Fibroblast of the aortic adventitia (primary cell): ENCODE measurements at regions not wholly inside any gene's neighbourhood (a gene's known extent, or its start where the extent isn't known, plus 50 kb on each side); places are given as distances from the start of the nearest gene placed in this dataset.
A peak's percentile ranks its signal among the peaks of the same experiment; 100 is the strongest.

Experiments
- DNase-seq: peaks from one replicate; pipeline ENCODE4 v3.0.0-alpha.2; 2010; ENCODE audit warnings: low read depth
- H3K4me3 ChIP-seq: 2 replicates; pipeline ENCODE4 v1.5.1; 2011; ENCODE audit warnings: low read depth, mild to moderate bottlenecking, control low read depth, low read length, moderate library complexity
- TF ChIP-seq, protein P1 (sequence below): IDR thresholded peaks from 2 replicates; pipeline ENCODE4 v1.5.1; 2011; ENCODE audit warnings: mild to moderate bottlenecking, low read length, control low read depth, inconsistent platforms; ENCODE audit not compliant: insufficient read depth

DNA sequence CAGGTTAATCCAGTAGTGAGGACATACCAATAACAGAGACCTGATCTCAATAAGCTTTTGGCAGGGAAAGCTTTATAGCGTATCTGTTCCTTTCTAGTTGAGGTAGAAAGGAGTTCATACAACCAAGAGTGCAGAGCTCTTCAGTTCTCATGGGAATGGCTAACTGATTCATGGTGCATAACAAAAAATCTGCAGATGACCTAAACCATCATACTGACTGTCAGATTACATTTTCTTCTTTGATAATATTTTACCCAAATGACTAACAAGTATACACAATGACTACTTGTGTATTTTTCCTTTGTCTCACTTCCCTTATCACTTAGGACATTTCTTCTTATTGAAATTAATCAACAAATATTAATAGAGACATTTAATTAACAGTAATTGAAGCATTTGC, 140.0 kb upstream of the SERTAD2 start:
- no peak overlapping the region for H3K4me3 ChIP-seq
- peak; percentile 57 for DNase-seq
- TF ChIP-seq, protein P1, sequence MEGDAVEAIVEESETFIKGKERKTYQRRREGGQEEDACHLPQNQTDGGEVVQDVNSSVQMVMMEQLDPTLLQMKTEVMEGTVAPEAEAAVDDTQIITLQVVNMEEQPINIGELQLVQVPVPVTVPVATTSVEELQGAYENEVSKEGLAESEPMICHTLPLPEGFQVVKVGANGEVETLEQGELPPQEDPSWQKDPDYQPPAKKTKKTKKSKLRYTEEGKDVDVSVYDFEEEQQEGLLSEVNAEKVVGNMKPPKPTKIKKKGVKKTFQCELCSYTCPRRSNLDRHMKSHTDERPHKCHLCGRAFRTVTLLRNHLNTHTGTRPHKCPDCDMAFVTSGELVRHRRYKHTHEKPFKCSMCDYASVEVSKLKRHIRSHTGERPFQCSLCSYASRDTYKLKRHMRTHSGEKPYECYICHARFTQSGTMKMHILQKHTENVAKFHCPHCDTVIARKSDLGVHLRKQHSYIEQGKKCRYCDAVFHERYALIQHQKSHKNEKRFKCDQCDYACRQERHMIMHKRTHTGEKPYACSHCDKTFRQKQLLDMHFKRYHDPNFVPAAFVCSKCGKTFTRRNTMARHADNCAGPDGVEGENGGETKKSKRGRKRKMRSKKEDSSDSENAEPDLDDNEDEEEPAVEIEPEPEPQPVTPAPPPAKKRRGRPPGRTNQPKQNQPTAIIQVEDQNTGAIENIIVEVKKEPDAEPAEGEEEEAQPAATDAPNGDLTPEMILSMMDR = no peak

DNA sequence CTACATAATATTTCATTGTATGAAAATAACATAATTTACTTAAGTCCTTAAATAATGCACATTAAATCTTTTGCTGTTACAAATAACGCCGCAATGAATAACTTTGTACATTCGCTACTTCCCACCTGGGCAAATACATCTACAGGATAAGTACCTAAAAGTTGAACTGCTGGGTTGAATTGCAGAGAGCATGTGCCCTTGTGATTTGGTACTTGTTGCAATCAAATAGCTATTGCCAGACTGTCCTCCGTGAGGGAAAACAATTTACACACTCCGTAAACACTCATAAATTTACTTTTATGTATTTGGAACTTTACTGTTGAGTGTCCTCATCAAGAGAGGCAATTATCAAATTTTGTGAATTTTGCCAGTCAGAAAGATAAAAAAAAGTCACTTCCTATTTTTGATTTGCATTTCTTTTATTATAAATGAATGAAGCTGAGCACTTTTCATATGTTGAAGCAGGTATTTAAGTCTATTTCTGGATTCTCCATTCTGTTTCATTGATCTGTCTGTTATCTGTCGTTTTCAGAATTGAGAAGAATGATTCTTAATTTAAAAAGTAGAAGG, 140.8 kb upstream of the SERTAD2 start:
- TF ChIP-seq, protein P1 = no peak
- no peak overlapping the region for H3K4me3 ChIP-seq
- no peak for DNase-seq

DNA sequence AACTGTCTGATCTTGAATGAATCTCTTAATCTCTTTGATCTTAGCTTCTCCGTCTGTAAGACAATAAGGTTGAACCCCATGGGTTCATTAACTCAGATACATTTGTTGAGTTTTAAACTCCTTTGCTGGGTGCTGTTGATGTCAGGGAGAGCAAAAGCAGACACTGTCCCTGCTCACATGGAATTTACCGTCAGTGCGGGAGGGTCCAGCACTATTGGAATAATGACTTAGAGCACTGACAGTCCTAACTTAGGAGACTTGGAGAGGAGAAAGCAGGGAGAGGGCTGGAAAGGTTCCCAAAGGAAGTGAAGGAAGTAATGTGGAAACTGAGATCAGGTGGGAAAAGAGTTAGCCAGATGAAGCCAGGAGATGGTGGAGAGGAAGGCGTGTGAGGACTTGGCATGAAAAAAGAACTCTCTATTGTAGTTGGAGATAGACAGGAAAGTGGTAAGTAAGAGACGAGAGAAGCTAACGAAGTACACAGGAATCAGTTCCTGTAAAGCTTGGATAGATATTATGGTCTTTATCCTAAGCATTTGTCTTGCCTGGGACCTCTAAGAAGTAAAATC, 141.4 kb upstream of the SERTAD2 start:
- no peak for DNase-seq
- H3K4me3 ChIP-seq = no peak overlapping the region
- TF ChIP-seq, protein P1 = no peak

DNA sequence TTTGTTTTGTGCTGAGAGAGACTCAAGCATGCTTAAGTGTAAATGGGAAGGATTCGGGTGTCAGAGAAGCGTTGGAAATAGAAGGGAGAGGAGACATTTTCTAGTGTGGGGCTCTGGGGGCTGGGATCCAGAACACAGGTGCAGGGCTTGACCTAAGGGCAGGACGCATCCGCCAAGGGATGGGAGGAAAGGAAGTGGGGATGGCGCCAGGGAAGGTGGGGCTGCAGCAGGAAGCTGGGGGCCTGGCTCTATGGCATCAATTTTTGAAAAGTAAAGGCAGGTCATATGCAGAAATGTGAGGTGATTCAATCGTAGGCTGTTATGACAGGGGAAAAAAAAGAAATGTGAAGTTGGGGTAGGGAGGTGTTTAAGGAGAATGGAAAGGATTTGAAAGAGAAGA, 143.2 kb upstream of the SERTAD2 start:
- H3K4me3 ChIP-seq = no peak overlapping the region
- TF ChIP-seq, protein P1 = no peak
- no peak for DNase-seq

DNA sequence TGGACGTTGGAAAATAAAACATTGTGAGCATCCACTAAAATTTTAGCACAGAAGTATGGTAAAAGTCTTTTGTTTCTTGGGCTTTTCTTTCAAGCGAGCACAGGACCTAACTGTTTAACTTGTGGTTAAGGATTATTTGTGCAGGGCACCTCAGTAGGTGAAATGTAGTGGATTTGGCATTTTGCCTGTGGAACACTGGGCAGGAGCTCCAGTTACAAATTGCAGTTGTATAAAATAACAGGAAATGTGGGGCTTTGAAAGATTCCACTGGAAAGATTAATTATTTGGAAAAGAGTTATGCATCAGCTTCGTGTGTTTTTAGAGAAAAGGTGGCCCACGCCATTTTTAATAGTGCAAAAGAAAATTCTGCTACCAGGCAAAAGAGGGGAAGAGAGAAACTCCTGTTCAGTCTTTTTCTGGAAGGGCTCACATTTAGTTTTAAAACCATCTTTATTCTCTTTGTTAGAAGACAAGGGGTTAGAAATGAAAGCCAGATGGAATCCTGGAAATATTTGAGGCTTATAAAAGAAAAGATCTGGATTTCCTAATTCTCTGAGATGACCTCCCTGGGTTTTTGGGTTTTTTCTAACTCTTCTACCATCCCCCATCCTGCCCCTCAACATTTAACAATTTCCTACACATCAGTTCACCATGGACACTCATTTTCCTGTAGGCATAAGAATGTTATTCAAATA, 144.3 kb upstream of the SERTAD2 start:
- DNase-seq = peak; percentile 55

DNA sequence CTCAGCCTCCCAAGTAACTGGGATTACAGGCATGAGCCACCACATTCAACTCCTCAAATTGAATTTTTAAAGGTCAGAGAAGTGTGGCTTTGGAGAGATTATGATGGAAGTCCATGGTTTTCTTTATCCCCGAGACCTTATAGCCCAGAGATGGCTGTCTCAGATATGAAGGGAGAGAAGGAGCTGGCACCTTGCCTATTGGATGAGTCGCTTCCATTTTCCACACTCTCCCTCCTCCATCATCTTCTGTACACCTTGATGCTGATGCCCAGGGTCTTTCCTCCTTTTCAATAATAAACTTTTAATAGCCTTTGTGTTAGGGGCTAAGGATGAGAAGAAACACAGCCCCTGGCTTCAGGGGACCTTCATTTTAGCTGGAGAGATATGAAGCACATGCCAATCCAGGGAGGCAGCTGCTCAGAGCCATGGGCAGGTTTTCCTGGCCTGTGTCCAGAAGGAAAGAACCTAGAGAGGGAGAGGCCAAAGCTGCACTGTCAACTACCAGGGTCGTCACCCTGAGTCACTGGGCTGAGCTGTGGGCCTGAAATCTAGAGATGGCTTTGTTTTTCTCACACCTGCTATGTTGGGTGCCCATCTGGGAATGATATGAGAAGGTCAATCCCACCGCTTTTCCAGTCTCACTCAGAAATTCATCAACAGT, 146.0 kb upstream of the SERTAD2 start:
- no peak for DNase-seq
- TF ChIP-seq, protein P1 = no peak
- no peak overlapping the region for H3K4me3 ChIP-seq

More for the DNA sequence above, 144.3 kb upstream of the SERTAD2 start:
- H3K4me3 ChIP-seq = no peak overlapping the region
- TF ChIP-seq, protein P1 = no peak
